Prostate gland (tissue), 2 donors: ENCODE measurements at regions not wholly inside any gene's neighbourhood (a gene's known extent, or its start where the extent isn't known, plus 50 kb on each side); places are given as distances from the start of the nearest gene placed in this dataset.

Experiments used
- DNase-seq: peaks from one replicate; pipeline ENCODE4 v3.0.0-alpha.2; 2019; ENCODE audit warnings: low spot score
- H3K27ac ChIP-seq, 2 donors: fragments of 200-600 bp; sonication (generic); 2 replicates each; pipeline ENCODE4 v1.5.1; 2017 to 2019
- H3K27me3 ChIP-seq: fragments of 200-600 bp; sonication (generic); replicated peaks from 2 replicates; pipeline ENCODE4 v1.5.1; 2019; ENCODE audit not compliant: insufficient read depth
- H3K36me3 ChIP-seq, 2 donors: fragments of 200-600 bp; sonication (generic); 1 replicate in 1 of 2; 2 replicates in 1 of 2; pipeline versions ENCODE4 v1.5.1 to v1.8.1; 2017 to 2019
- H3K4me1 ChIP-seq: fragments of 200-600 bp; sonication (generic); replicated peaks from 2 replicates; pipeline ENCODE4 v1.5.1; 2019
- H3K4me3 ChIP-seq, 2 donors: fragments of 200-600 bp; sonication (generic); 2 replicates each; pipeline ENCODE4 v1.5.1; 2017 to 2019
- H3K9me3 ChIP-seq: fragments of 200-600 bp; sonication (generic); 2 replicates; pipeline ENCODE4 v1.5.1; 2017
- POLR2A ChIP-seq: fragments of 450-650 bp; IDR thresholded peaks from one replicate; pipeline ENCODE4 v1.6.1; 2016; ENCODE audit warnings: antibody characterized with exemption, mild to moderate bottlenecking
- POLR2AphosphoS5 ChIP-seq: sonication (generic); formaldehyde crosslinking; IDR thresholded peaks from one replicate; pipeline ENCODE4 v1.6.1; 2017; ENCODE audit warnings: antibody characterized with exemption
- WGBS: methylation state at CpG from one replicate; pipeline ENCODE4 v1.1.5; 2018; 5-methylcytosine and 5-hydroxymethylcytosine counted together
- intact Hi-C: fragments of 100-400 bp; cut with DNase I; formaldehyde crosslinking; loops from one replicate; pipeline ENCODE4 v1.14.2; 2022
- TF ChIP-seq, protein P1 (sequence below), 4 experiments: fragments of 200-600 bp in 2 of 4; fragments of 450-650 bp in 2 of 4; sonication (generic) in 2 of 4; IDR thresholded peaks; 1 replicate in 3 of 4; 2 replicates in 1 of 4; pipeline ENCODE4 v1.5.1; 2016 to 2019; ENCODE audit warnings: antibody characterized with exemption in 4 of 4, mild to moderate bottlenecking in 2 of 4, moderate library complexity in 2 of 4

DNA sequence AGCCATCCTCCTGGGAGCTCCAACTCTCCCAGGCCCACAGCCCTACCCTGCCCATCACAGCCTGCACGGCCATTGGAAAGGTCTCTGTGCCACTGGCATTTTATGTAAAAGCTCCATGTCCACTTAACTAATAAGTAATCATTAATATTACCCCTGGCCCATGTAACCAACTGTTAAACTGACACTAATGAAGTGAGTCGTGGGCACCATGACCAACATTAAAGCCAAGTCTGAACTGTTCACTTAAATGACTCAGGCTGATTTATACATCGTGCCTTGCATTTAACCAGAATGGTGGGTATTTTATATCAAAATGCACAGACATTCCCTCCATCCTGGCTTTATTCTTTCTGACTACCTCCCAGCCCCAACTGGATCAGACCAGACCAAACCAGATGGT lies 229.3 kb downstream of the SOX9 start:
- no peaks in the 10 kb centered on the region for H3K27me3 ChIP-seq
- no peak overlapping the region for H3K4me3 ChIP-seq
- WGBS, result 58% methylated on average over 3 of the region's 3 CpGs
- no peak for DNase-seq
- no peaks in the 10 kb centered on the region for H3K9me3 ChIP-seq
- H3K36me3 ChIP-seq, result no peaks in the 10 kb centered on the region
- intact Hi-C loops, result no loop called here
- peak overlapping the region in 1 of 2 donors; percentile 1 for H3K27ac ChIP-seq
- peaks cover 13% of the 10 kb centered on the region for H3K4me1 ChIP-seq
- TF ChIP-seq POLR2A (no peak), POLR2AphosphoS5 (no peak)
- TF ChIP-seq, protein P1, sequence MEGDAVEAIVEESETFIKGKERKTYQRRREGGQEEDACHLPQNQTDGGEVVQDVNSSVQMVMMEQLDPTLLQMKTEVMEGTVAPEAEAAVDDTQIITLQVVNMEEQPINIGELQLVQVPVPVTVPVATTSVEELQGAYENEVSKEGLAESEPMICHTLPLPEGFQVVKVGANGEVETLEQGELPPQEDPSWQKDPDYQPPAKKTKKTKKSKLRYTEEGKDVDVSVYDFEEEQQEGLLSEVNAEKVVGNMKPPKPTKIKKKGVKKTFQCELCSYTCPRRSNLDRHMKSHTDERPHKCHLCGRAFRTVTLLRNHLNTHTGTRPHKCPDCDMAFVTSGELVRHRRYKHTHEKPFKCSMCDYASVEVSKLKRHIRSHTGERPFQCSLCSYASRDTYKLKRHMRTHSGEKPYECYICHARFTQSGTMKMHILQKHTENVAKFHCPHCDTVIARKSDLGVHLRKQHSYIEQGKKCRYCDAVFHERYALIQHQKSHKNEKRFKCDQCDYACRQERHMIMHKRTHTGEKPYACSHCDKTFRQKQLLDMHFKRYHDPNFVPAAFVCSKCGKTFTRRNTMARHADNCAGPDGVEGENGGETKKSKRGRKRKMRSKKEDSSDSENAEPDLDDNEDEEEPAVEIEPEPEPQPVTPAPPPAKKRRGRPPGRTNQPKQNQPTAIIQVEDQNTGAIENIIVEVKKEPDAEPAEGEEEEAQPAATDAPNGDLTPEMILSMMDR (IDR thresholded peaks at IDR 0.05), result no peak

DNA sequence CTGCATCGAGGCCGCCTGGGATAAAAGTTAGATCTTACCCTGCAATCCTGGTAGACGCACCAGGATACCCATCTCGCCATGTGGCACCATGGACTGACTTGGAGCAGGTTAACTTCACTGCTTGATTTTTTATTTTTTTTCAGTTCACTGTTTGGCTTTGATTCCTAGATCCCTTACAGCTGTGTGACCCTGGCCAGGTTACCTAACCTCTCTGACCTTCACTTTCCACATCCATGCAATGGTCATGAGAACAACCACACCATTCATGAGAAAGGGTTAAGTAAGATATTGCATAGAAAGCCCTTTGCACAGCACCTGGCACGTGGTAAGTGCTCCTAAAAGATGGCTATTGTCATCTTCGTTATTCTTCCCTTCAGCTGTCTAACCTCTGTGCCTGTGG lies 230.5 kb downstream of the SOX9 start:
- Histone ChIP-seq H3K4me1 (peaks cover 13% of the 10 kb centered on the region), H3K27ac (no peak overlapping the region), H3K4me3 (no peak overlapping the region), H3K27me3 (no peaks in the 10 kb centered on the region), H3K36me3 (no peaks in the 10 kb centered on the region), H3K9me3 (no peaks in the 10 kb centered on the region)
- TF ChIP-seq POLR2A (no peak), POLR2AphosphoS5 (no peak)
- TF ChIP-seq, protein P1 (IDR thresholded peaks at IDR 0.05), result no peak
- no peak for DNase-seq
- intact Hi-C loops, result no loop called here
- WGBS, result 70% methylated on average over 6 of the region's 6 CpGs

DNA sequence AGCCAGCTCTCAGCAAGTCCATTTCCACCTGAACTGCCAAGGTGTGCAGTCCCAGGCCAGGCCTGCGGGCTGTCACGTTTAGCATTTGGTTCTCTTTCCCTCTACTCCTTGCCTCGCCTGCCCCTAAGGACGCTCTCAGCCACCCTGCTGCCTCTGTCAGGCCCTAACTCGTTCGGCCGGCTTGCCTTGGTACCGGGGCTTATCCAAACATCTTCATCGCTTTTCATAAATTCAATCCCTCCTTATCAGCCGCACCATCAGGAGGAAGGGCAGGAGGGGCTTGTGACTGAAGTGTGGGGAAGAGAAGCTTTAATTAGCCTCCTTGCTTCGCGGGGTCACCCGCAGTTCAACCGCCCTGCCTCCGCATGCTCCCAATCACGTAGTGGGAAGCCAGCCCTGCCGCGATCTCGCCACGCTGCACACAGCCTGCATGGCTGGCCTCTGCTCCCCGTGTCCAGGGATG lies 231.1 kb downstream of the SOX9 start:
- DNase-seq, result peak; percentile 49
- 25% methylated on average over 21 of the region's 21 CpGs for WGBS

DNA sequence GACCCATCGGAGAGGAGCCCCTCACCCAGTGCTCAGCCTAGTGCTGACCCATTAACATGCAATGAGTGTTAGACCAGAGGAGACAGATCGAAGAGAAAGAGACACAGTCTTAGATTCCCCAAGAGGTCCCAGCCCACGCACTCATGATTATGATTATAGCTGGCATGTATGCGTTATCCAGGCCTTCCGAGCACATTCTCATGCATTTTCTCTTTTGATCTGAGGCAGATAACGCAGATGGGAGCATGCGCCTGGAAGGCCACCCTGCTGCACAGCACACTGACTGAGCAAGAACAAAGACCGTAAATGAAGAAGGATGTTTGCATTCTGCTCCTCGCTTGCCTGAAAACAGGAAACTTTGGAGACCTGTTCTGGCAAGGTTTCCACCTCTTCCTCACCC lies 232.7 kb downstream of the SOX9 start:
- peak overlapping the region; percentile 7 to 55 for H3K27ac ChIP-seq
- peaks cover 13% of the 10 kb centered on the region for H3K4me1 ChIP-seq
- 48% methylated on average over 9 of the region's 9 CpGs for WGBS
- H3K9me3 ChIP-seq, result no peaks in the 10 kb centered on the region
- TF ChIP-seq POLR2A (no peak), POLR2AphosphoS5 (peak; percentile 10)
- H3K36me3 ChIP-seq, result no peaks in the 10 kb centered on the region
- peak; percentile 22 for DNase-seq
- H3K27me3 ChIP-seq, result no peaks in the 10 kb centered on the region
- H3K4me3 ChIP-seq, result no peak overlapping the region
- intact Hi-C loops, result no loop called here

More for the DNA sequence above, 231.1 kb downstream of the SOX9 start:
- intact Hi-C loops, result no loop called here
- Histone ChIP-seq H3K27me3 (no peaks in the 10 kb centered on the region), H3K4me1 (peaks cover 13% of the 10 kb centered on the region), H3K27ac (no peak overlapping the region), H3K4me3 (no peak overlapping the region), H3K36me3 (no peaks in the 10 kb centered on the region), H3K9me3 (no peaks in the 10 kb centered on the region)
- TF ChIP-seq, protein P1 (IDR thresholded peaks at IDR 0.05), result peak in 2 of 4 experiments; percentile 17 to 27
- TF ChIP-seq POLR2AphosphoS5 (peak; percentile 61), POLR2A (no peak)

DNA sequence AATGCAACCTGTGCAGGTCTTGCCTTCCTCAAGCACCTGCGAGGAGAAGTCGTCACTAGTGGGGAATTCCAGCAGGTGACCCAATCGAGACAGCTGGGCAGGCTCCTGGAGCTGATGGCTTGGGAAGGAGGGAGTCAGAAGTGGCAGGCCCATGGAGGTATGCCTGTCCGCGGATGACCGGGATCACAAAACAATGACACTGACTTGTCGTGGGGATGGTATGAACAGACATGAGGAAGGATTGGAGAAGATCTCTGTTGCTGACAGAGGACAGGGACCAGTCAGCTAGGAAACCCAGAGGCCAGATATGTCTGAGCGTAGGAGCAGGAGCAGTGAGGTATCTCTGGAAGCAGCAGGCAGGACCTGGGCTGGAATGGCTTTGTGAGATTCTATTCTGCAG lies 233.3 kb downstream of the SOX9 start:
- peaks cover 13% of the 10 kb centered on the region for H3K4me1 ChIP-seq
- intact Hi-C loops, result no loop called here
- 67% methylated on average over 8 of the region's 8 CpGs for WGBS
- no peak overlapping the region for H3K4me3 ChIP-seq
- no peak for DNase-seq
- H3K27ac ChIP-seq, result peak overlapping the region; percentile 6 to 55
- H3K27me3 ChIP-seq, result no peaks in the 10 kb centered on the region
- H3K9me3 ChIP-seq, result no peaks in the 10 kb centered on the region
- TF ChIP-seq POLR2A, result no peak
- TF ChIP-seq, protein P1 (IDR thresholded peaks at IDR 0.05), result no peak
- no peak for TF ChIP-seq POLR2AphosphoS5
- no peaks in the 10 kb centered on the region for H3K36me3 ChIP-seq
